Loucy (cell line): ENCODE measurements at regions not wholly inside any gene's neighbourhood (a gene's known extent, or its start where the extent isn't known, plus 50 kb on each side); places are given as distances from the start of the nearest gene placed in this dataset.

ENCODE experiments used
- CTCF ChIP-seq: fragments of 200-600 bp; sonication (generic); conservative IDR thresholded peaks from 2 replicates; pipeline ENCODE4 v1.5.1; 2014; ENCODE audit warnings: mild to moderate bottlenecking, antibody characterized with exemption, low read length
- EZH2phosphoT487 ChIP-seq: fragments of 200-600 bp; IDR thresholded peaks from 2 replicates; pipeline ENCODE4 v1.6.1; 2018; ENCODE audit warnings: antibody characterized with exemption, mild to moderate bottlenecking, moderate library complexity, borderline replicate concordance

- no peak for TF ChIP-seq CTCF
- no peak for TF ChIP-seq EZH2phosphoT487
Observed at GRCh38 chr5:98514215-98514614, 259.2 kb upstream of the RGMB start.
